Stimulated activated CD4-positive, alpha-beta T cell treated with anti-CD3 and anti-CD28 coated beads, Interleukin-1b, Interleukin-23, amount 100 ng/mL, for 48 hours (primary cell): ENCODE measurements at regions not wholly inside any gene's neighbourhood (a gene's known extent, or its start where the extent isn't known, plus 50 kb on each side); places are given as distances from the start of the nearest gene placed in this dataset.
"Not testable (repeated sequence)": the region's sequence is repeated elsewhere in the genome, so short reads cannot be mapped to it uniquely, and the experiment has no call there.

ENCODE experiments used
- DNase-seq: peaks from one replicate; pipeline ENCODE4 v3.0.0-alpha.2; 2020

GRCh38 chr11:90326647-90327046, 103.8 kb upstream of the CHORDC1 start:
- DNase-seq = no peak

GRCh38 chr11:90323289-90323688, 100.4 kb upstream of the CHORDC1 start:
- no peak for DNase-seq

GRCh38 chr11:90321018-90321417, 98.2 kb upstream of the CHORDC1 start:
- DNase-seq = no peak

- DNase-seq = no peak
Measured at GRCh38 chr11:90318651-90319050, 95.8 kb upstream of the CHORDC1 start.

GRCh38 chr11:90310210-90310609, 87.4 kb upstream of the CHORDC1 start:
- no peak for DNase-seq

GRCh38 chr11:90309693-90310092, 86.8 kb upstream of the CHORDC1 start:
- DNase-seq = no peak

- no peak for DNase-seq
Measured at GRCh38 chr11:90294526-90294925, 71.7 kb upstream of the CHORDC1 start.

- no peak for DNase-seq
Measured at GRCh38 chr11:90294091-90294490, 71.2 kb upstream of the CHORDC1 start.

- DNase-seq = no peak
Measured at GRCh38 chr11:90288212-90288821, 65.5 kb upstream of the CHORDC1 start.

- no peak for DNase-seq
Measured at GRCh38 chr11:90286640-90287039, 63.8 kb upstream of the CHORDC1 start.

GRCh38 chr11:90284171-90284570, 61.3 kb upstream of the CHORDC1 start:
- DNase-seq = no peak

- DNase-seq = not testable (repeated sequence)
Measured at GRCh38 chr11:90282551-90283071, 59.8 kb upstream of the CHORDC1 start.

- DNase-seq = no peak
Measured at GRCh38 chr11:90274362-90274761, 51.5 kb upstream of the CHORDC1 start.
